ENCODE measurements at regions not wholly inside any gene's neighbourhood (a gene's known extent, or its start where the extent isn't known, plus 50 kb on each side); places are given as distances from the start of the nearest gene placed in this dataset.

GRCh38 chr5:145084834-145085233 lies 750.3 kb downstream of the PRELID2 start:
- Histone ChIP-seq H3K4me3 (no peak overlapping the region), H3K4me1 (ENCODE audit: low read depth) (no peaks in the 10 kb centered on the region), H3K36me3 (ENCODE audit: low read depth) (no peaks in the 10 kb centered on the region), H3K9me3 (no peaks in the 10 kb centered on the region)
- intact Hi-C loops (cut with DNase I, micrococcal nuclease), result no loop called here
- ATAC-seq, result no peak
- DNase-seq, result no peak
- no peak for TF ChIP-seq CTCF (IDR thresholded peaks at IDR 0.05)

GRCh38 chr5:145077028-145077427 lies 758.1 kb downstream of the PRELID2 start:
- intact Hi-C loops (cut with DNase I, micrococcal nuclease), result no loop called here

GRCh38 chr5:145076040-145076439 lies 759.1 kb downstream of the PRELID2 start:
- Histone ChIP-seq H3K4me1 (ENCODE audit: low read depth) (no peaks in the 10 kb centered on the region), H3K36me3 (ENCODE audit: low read depth) (no peaks in the 10 kb centered on the region), H3K9me3 (no peaks in the 10 kb centered on the region), H3K4me3 (no peak overlapping the region)
- DNase-seq (no peak), ATAC-seq (no peak)
- TF ChIP-seq CTCF (IDR thresholded peaks at IDR 0.05), result no peak
- intact Hi-C loops (cut with DNase I, micrococcal nuclease), result no loop called here

More at GRCh38 chr5:145077028-145077427, 758.1 kb downstream of the PRELID2 start:
- TF ChIP-seq CTCF (IDR thresholded peaks at IDR 0.05), result no peak
- no peak for ATAC-seq
- Histone ChIP-seq H3K9me3 (no peaks in the 10 kb centered on the region), H3K36me3 (ENCODE audit: low read depth) (no peaks in the 10 kb centered on the region), H3K4me1 (ENCODE audit: low read depth) (no peaks in the 10 kb centered on the region), H3K4me3 (no peak overlapping the region)
- peak in 1 of 3 donors; percentile 19 for DNase-seq

- Histone ChIP-seq H3K9me3 (no peaks in the 10 kb centered on the region), H3K4me3 (no peak overlapping the region), H3K4me1 (ENCODE audit: low read depth) (no peaks in the 10 kb centered on the region), H3K36me3 (ENCODE audit: low read depth) (no peaks in the 10 kb centered on the region)
- no peak for TF ChIP-seq CTCF (IDR thresholded peaks at IDR 0.05)
- DNase-seq (no peak), ATAC-seq (no peak)
- intact Hi-C loops (cut with DNase I, micrococcal nuclease), result no loop called here
Measured at GRCh38 chr5:145072889-145073288, 762.3 kb downstream of the PRELID2 start.

- intact Hi-C loops (cut with DNase I, micrococcal nuclease), result no loop called here
- ATAC-seq (no peak), DNase-seq (no peak)
- TF ChIP-seq CTCF (IDR thresholded peaks at IDR 0.05), result no peak
- Histone ChIP-seq H3K4me1 (ENCODE audit: low read depth) (no peaks in the 10 kb centered on the region), H3K36me3 (ENCODE audit: low read depth) (no peaks in the 10 kb centered on the region), H3K9me3 (no peaks in the 10 kb centered on the region), H3K4me3 (no peak overlapping the region)
Measured at GRCh38 chr5:145068721-145069120, 766.4 kb downstream of the PRELID2 start.
